HEK293T (cell line): ENCODE measurements at regions not wholly inside any gene's neighbourhood (a gene's known extent, or its start where the extent isn't known, plus 50 kb on each side); places are given as distances from the start of the nearest gene placed in this dataset.

Experiments used
- HDGF ChIP-seq: fragments of 450-650 bp; IDR thresholded peaks from 2 replicates; pipeline ENCODE4 v1.6.1; 2017; ENCODE audit warnings: antibody characterized with exemption, borderline replicate concordance
- SP1 ChIP-seq: fragments of 450-650 bp; IDR thresholded peaks from 2 replicates; pipeline ENCODE4 v1.6.1; 2017
- SUZ12 ChIP-seq: fragments of 450-650 bp; IDR thresholded peaks from 2 replicates; pipeline ENCODE4 v1.6.1; 2016; ENCODE audit warnings: mild to moderate bottlenecking
- ZNF384 ChIP-seq: fragments of 450-650 bp; IDR thresholded peaks from 2 replicates; pipeline ENCODE4 v1.6.1; 2016

- TF ChIP-seq SP1, result no peak
- TF ChIP-seq HDGF, result no peak
- no peak for TF ChIP-seq ZNF384
- no peak for TF ChIP-seq SUZ12
Measured at GRCh38 chr5:68480335-68480940, 264.9 kb downstream of the PIK3R1 start.
